ENCODE measurements at regions not wholly inside any gene's neighbourhood (a gene's known extent, or its start where the extent isn't known, plus 50 kb on each side); places are given as distances from the start of the nearest gene placed in this dataset.

GRCh38 chr6:145538989-145539388 lies 196.3 kb downstream of the EPM2A start:
- TF ChIP-seq CTCF (IDR thresholded peaks at IDR 0.05), result no peak
- DNase-seq (ENCODE audit: extremely low spot score, unreplicated experiment), result no peak
- Mint-ChIP-seq H3K27ac (ENCODE audit: unreplicated experiment) (no peak overlapping the region), H3K27me3 (ENCODE audit: unreplicated experiment) (no peaks in the 10 kb centered on the region), H3K4me1 (ENCODE audit: unreplicated experiment) (no peaks in the 10 kb centered on the region), H3K4me3 (ENCODE audit: unreplicated experiment) (no peak overlapping the region), H3K36me3 (ENCODE audit: unreplicated experiment) (no peaks in the 10 kb centered on the region), H3K9me3 (ENCODE audit: unreplicated experiment) (no peaks in the 10 kb centered on the region)

GRCh38 chr6:145539831-145540230 lies 195.5 kb downstream of the EPM2A start:
- Mint-ChIP-seq H3K27me3 (ENCODE audit: unreplicated experiment) (no peaks in the 10 kb centered on the region), H3K4me3 (ENCODE audit: unreplicated experiment) (no peak overlapping the region), H3K27ac (ENCODE audit: unreplicated experiment) (no peak overlapping the region), H3K4me1 (ENCODE audit: unreplicated experiment) (no peaks in the 10 kb centered on the region), H3K9me3 (ENCODE audit: unreplicated experiment) (no peaks in the 10 kb centered on the region), H3K36me3 (ENCODE audit: unreplicated experiment) (no peaks in the 10 kb centered on the region)
- TF ChIP-seq CTCF (IDR thresholded peaks at IDR 0.05), result no peak
- DNase-seq (ENCODE audit: extremely low spot score, unreplicated experiment), result no peak

- Mint-ChIP-seq H3K27me3 (ENCODE audit: unreplicated experiment) (no peaks in the 10 kb centered on the region), H3K27ac (ENCODE audit: unreplicated experiment) (no peak overlapping the region), H3K4me3 (ENCODE audit: unreplicated experiment) (no peak overlapping the region), H3K4me1 (ENCODE audit: unreplicated experiment) (no peaks in the 10 kb centered on the region), H3K9me3 (ENCODE audit: unreplicated experiment) (no peaks in the 10 kb centered on the region), H3K36me3 (ENCODE audit: unreplicated experiment) (no peaks in the 10 kb centered on the region)
- no peak for DNase-seq (ENCODE audit: extremely low spot score, unreplicated experiment)
- TF ChIP-seq CTCF (IDR thresholded peaks at IDR 0.05), result no peak
Observed at GRCh38 chr6:145540741-145541140, 194.6 kb downstream of the EPM2A start.

- Mint-ChIP-seq H3K36me3 (ENCODE audit: unreplicated experiment) (no peaks in the 10 kb centered on the region), H3K27ac (ENCODE audit: unreplicated experiment) (no peak overlapping the region), H3K27me3 (ENCODE audit: unreplicated experiment) (peaks cover 4% of the 10 kb centered on the region), H3K4me1 (ENCODE audit: unreplicated experiment) (no peaks in the 10 kb centered on the region), H3K4me3 (ENCODE audit: unreplicated experiment) (no peak overlapping the region), H3K9me3 (ENCODE audit: unreplicated experiment) (no peaks in the 10 kb centered on the region)
- no peak for TF ChIP-seq CTCF (IDR thresholded peaks at IDR 0.05)
- DNase-seq (ENCODE audit: extremely low spot score, unreplicated experiment), result no peak
Observed at GRCh38 chr6:145544041-145544440, 191.3 kb downstream of the EPM2A start.

- no peaks in the 10 kb centered on the region for H3K9me3 Mint-ChIP-seq (ENCODE audit: unreplicated experiment)
- no peak for DNase-seq (ENCODE audit: extremely low spot score, unreplicated experiment)
- no peaks in the 10 kb centered on the region for H3K4me1 Mint-ChIP-seq (ENCODE audit: unreplicated experiment)
- no peak for TF ChIP-seq CTCF (IDR thresholded peaks at IDR 0.05)
- H3K27ac Mint-ChIP-seq (ENCODE audit: unreplicated experiment), result no peak overlapping the region
- no peak overlapping the region for H3K4me3 Mint-ChIP-seq (ENCODE audit: unreplicated experiment)
- peaks cover 4% of the 10 kb centered on the region for H3K27me3 Mint-ChIP-seq (ENCODE audit: unreplicated experiment)
- H3K36me3 Mint-ChIP-seq (ENCODE audit: unreplicated experiment), result no peaks in the 10 kb centered on the region
Observed at GRCh38 chr6:145544514-145544913, 190.8 kb downstream of the EPM2A start.

All from osteocyte (in vitro differentiated cells).